A549 (cell line): ENCODE measurements at regions not wholly inside any gene's neighbourhood (a gene's known extent, or its start where the extent isn't known, plus 50 kb on each side); places are given as distances from the start of the nearest gene placed in this dataset.

Experiments
- ATAC-seq, 2 experiments: fragments of 200-7000 bp in 1 of 2; fragments of >200 bp in 1 of 2; cut with Nextera tagmentation in 1 of 2; cut with Tn5 transposase in 1 of 2; 3 replicates each; pipeline versions ENCODE4 v1.8.0 to v1.9.1; 2018 to 2020; ENCODE audit warnings: mild to moderate bottlenecking in 1 of 2, moderate library complexity in 1 of 2
- CTCF ChIA-PET: fragments of 300-600 bp; sonication (Branson Sonifier 250); formaldehyde crosslinking; extraction: SDS; loops from one replicate; lab custom pipeline; 2021; ENCODE audit warnings: antibody characterized with exemption, inconsistent platforms; lab: Yijun Ruan, JAX
- POLR2A ChIA-PET: fragments of 350-600 bp; formaldehyde crosslinking; extraction: SDS; loops from one replicate; lab custom pipeline; 2021; ENCODE audit warnings: antibody characterized with exemption, inconsistent platforms; lab: Yijun Ruan, JAX
- DNase-seq, 2 experiments: peaks; one replicate each; pipeline versions ENCODE4 v3.0.0 to v3.0.0-alpha.2; 2011 to 2016; ENCODE audit warnings: low read depth in 1 of 2, low spot score in 1 of 2
- FAIRE-seq: peaks from 2 replicates; lab custom pipeline; 2011; peaks lifted over from hg19 to GRCh38; lab: Jason Lieb, UNC
- H3K27ac ChIP-seq, 2 experiments: fragments of >200 bp; sonication (Bioruptor Twin); formaldehyde crosslinking; 3 replicates each; pipeline ENCODE4 v1.5.1; 2016 to 2017
- H3K4me1 ChIP-seq: fragments of >200 bp; sonication (Bioruptor Twin); formaldehyde crosslinking; 3 replicates; pipeline ENCODE4 v1.6.1; 2016
- H3K4me2 ChIP-seq: fragments of >200 bp; sonication (Bioruptor Twin); formaldehyde crosslinking; 3 replicates; pipeline ENCODE4 v1.6.1; 2016
- H3K4me3 ChIP-seq: fragments of >200 bp; sonication (Bioruptor Twin); formaldehyde crosslinking; 3 replicates; pipeline ENCODE4 v1.5.1; 2016
- H3K9me3 ChIP-seq: fragments of >200 bp; sonication (Bioruptor Twin); formaldehyde crosslinking; 3 replicates; pipeline ENCODE4 v1.6.1; 2016
- BHLHE40 ChIP-seq: IDR thresholded peaks from 2 replicates; pipeline ENCODE4 v1.6.1; 2012; ENCODE audit warnings: low read depth, low read length, inconsistent platforms
- CBX8 ChIP-seq: fragments of 200-600 bp; sonication (generic); IDR thresholded peaks from 2 replicates; pipeline ENCODE4 v1.6.1; 2016
- CEBPB ChIP-seq, 2 experiments: fragments of >200 bp in 1 of 2; sonication (Bioruptor Twin) in 1 of 2; formaldehyde crosslinking in 1 of 2; IDR thresholded peaks; 2 replicates each; pipeline ENCODE4 v1.6.1; 2012 to 2016
- CHD2 ChIP-seq: fragments of 150-350 bp; IDR thresholded peaks from 2 replicates; pipeline ENCODE4 v1.6.1; 2014; ENCODE audit warnings: low read length; ENCODE audit not compliant: partially characterized antibody
- CTCF ChIP-seq: fragments of >200 bp; sonication (Bioruptor Twin); formaldehyde crosslinking; IDR thresholded peaks from 3 replicates; pipeline ENCODE4 v1.5.1; 2016
- E2F6 ChIP-seq: IDR thresholded peaks from 2 replicates; pipeline ENCODE4 v1.6.1; 2012; ENCODE audit warnings: low read depth, borderline replicate concordance
- EHF ChIP-seq: fragments of 250-450 bp; sonication (Bioruptor Pico); IDR thresholded peaks from 2 replicates; pipeline ENCODE4 v1.5.0; 2020; ENCODE audit warnings: mild to moderate bottlenecking
- EHMT2 ChIP-seq: fragments of 200-600 bp; sonication (generic); IDR thresholded peaks from 2 replicates; pipeline ENCODE4 v1.6.1; 2016; ENCODE audit warnings: antibody characterized with exemption, low read depth, mild to moderate bottlenecking, moderate library complexity
- ELK1 ChIP-seq: fragments of 150-350 bp; IDR thresholded peaks from 2 replicates; pipeline ENCODE4 v1.6.1; 2014; ENCODE audit warnings: low read depth, mild to moderate bottlenecking, low read length
- ESRRA ChIP-seq: fragments of 150-350 bp; IDR thresholded peaks from 2 replicates; pipeline ENCODE4 v1.6.1; 2014; ENCODE audit warnings: mild to moderate bottlenecking, low read length, borderline replicate concordance
- FOSL2 ChIP-seq, 2 experiments: fragments of 450-650 bp in 1 of 2; fragments of >200 bp in 1 of 2; sonication (Bioruptor Twin) in 1 of 2; formaldehyde crosslinking; IDR thresholded peaks; 2 replicates each; pipeline versions ENCODE4 v1.5.0 to v1.6.1; 2016 to 2020; ENCODE audit warnings: mild to moderate bottlenecking in 1 of 2, moderate library complexity in 1 of 2
- FOXS1 ChIP-seq: fragments of 250-450 bp; sonication (Bioruptor Pico); IDR thresholded peaks from 2 replicates; pipeline ENCODE4 v1.5.0; 2020; ENCODE audit warnings: mild to moderate bottlenecking, moderate library complexity
- GATA3 ChIP-seq: IDR thresholded peaks from 2 replicates; pipeline ENCODE4 v1.6.1; 2012; ENCODE audit warnings: borderline replicate concordance
- HDAC2 ChIP-seq: fragments of 200-600 bp; sonication (generic); IDR thresholded peaks from 2 replicates; pipeline ENCODE4 v1.6.1; 2016
- HOXB13 ChIP-seq: fragments of 250-450 bp; sonication (Bioruptor Pico); IDR thresholded peaks from 2 replicates; pipeline ENCODE4 v1.5.0; 2020; ENCODE audit warnings: low read depth, mild to moderate bottlenecking, moderate library complexity
- JUNB ChIP-seq: fragments of >200 bp; sonication (Bioruptor Twin); formaldehyde crosslinking; IDR thresholded peaks from 2 replicates; pipeline ENCODE4 v1.6.1; 2016
- MAX ChIP-seq: IDR thresholded peaks from 2 replicates; pipeline ENCODE4 v1.6.1; 2012
- MYC ChIP-seq: IDR thresholded peaks from 2 replicates; pipeline ENCODE4 v1.6.1; 2012; ENCODE audit warnings: mild to moderate bottlenecking, inconsistent platforms, low read length, improper control_type of control experiment, borderline replicate concordance
- NFE2L2 ChIP-seq: fragments of 150-350 bp; conservative IDR thresholded peaks from 2 replicates; pipeline ENCODE4 v1.6.1; 2014; ENCODE audit warnings: low read length
- NR3C1 ChIP-seq: fragments of >200 bp; sonication (Bioruptor Twin); formaldehyde crosslinking; IDR thresholded peaks from 3 replicates; pipeline ENCODE4 v1.6.1; 2017
- POLR2A ChIP-seq: IDR thresholded peaks from 2 replicates; pipeline ENCODE4 v1.6.1; 2012; ENCODE audit warnings: mild to moderate bottlenecking, low read length
- RAD21 ChIP-seq, 2 experiments: fragments of >200 bp in 1 of 2; sonication (Bioruptor Twin) in 1 of 2; formaldehyde crosslinking in 1 of 2; IDR thresholded peaks in 1 of 2; conservative IDR thresholded peaks in 1 of 2; 2 replicates in 1 of 2; 3 replicates in 1 of 2; pipeline ENCODE4 v1.6.1; 2012 to 2018; ENCODE audit warnings: inconsistent platforms in 1 of 2
- RARB ChIP-seq: fragments of 250-450 bp; sonication (Bioruptor Pico); IDR thresholded peaks from 2 replicates; pipeline ENCODE4 v1.8.0; 2021; ENCODE audit warnings: mild to moderate bottlenecking, moderate library complexity
- RCOR1 ChIP-seq: fragments of 150-350 bp; IDR thresholded peaks from 2 replicates; pipeline ENCODE4 v1.6.1; 2014; ENCODE audit warnings: antibody characterized with exemption, low read length, low read depth
- RFX5 ChIP-seq: fragments of 450-650 bp; IDR thresholded peaks from 2 replicates; pipeline ENCODE4 v1.7.1; 2014; ENCODE audit warnings: antibody characterized with exemption, mild to moderate bottlenecking, moderate library complexity
- SMC3 ChIP-seq: fragments of >200 bp; sonication (Bioruptor Twin); formaldehyde crosslinking; IDR thresholded peaks from 3 replicates; pipeline ENCODE4 v1.6.1; 2018; ENCODE audit warnings: inconsistent platforms
- ZNF302 ChIP-seq: fragments of 250-450 bp; sonication (Bioruptor Pico); IDR thresholded peaks from 2 replicates; pipeline ENCODE4 v1.9.0; 2021; ENCODE audit warnings: inconsistent platforms, mild to moderate bottlenecking, moderate library complexity
- WGBS: methylation state at CpG from one replicate; pipeline ENCODE4 v1.1.6; 2017; ENCODE audit errors: missing lambda C conversion rate; 5-methylcytosine and 5-hydroxymethylcytosine counted together
- TF ChIP-seq, protein P1 (sequence below): IDR thresholded peaks from 2 replicates; pipeline ENCODE4 v1.6.1; 2012
- TF ChIP-seq, protein P2 (sequence below): fragments of 250-450 bp; sonication (Bioruptor Pico); IDR thresholded peaks from 2 replicates; pipeline ENCODE4 v1.5.0; 2020; ENCODE audit warnings: low read depth, mild to moderate bottlenecking, moderate library complexity
- TF ChIP-seq, protein P3 (sequence below): fragments of >200 bp; sonication (Bioruptor Twin); formaldehyde crosslinking; IDR thresholded peaks from 3 replicates; pipeline ENCODE4 v1.6.1; 2016

- Histone ChIP-seq H3K4me2 (no peak overlapping the region), H3K4me3 (no peak overlapping the region), H3K27ac (no peak overlapping the region), H3K9me3 (no peaks in the 10 kb centered on the region), H3K4me1 (peaks cover 26% of the 10 kb centered on the region)
- TF ChIP-seq E2F6, result no peak
- no peak for TF ChIP-seq HDAC2
- no peak for TF ChIP-seq RARB (CRISPR knock-in tag)
- TF ChIP-seq SMC3, result no peak
- no peak for TF ChIP-seq CTCF
- no peak for TF ChIP-seq MYC
- TF ChIP-seq CEBPB (IDR thresholded peaks at IDR 0.05), result no peak
- no peak for TF ChIP-seq FOXS1 (CRISPR knock-in tag)
- TF ChIP-seq, protein P1, sequence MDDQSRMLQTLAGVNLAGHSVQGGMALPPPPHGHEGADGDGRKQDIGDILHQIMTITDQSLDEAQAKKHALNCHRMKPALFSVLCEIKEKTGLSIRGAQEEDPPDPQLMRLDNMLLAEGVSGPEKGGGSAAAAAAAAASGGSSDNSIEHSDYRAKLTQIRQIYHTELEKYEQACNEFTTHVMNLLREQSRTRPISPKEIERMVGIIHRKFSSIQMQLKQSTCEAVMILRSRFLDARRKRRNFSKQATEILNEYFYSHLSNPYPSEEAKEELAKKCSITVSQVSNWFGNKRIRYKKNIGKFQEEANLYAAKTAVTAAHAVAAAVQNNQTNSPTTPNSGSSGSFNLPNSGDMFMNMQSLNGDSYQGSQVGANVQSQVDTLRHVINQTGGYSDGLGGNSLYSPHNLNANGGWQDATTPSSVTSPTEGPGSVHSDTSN, result no peak
- no peak for TF ChIP-seq GATA3
- no peak for TF ChIP-seq ELK1
- no peak for TF ChIP-seq HOXB13 (CRISPR knock-in tag)
- no peak for TF ChIP-seq FOSL2 (IDR thresholded peaks at IDR 0.05)
- TF ChIP-seq FOSL2 (CRISPR knock-in tag; IDR thresholded peaks at IDR 0.05), result no peak
- no peak for TF ChIP-seq EHMT2
- TF ChIP-seq CHD2, result no peak
- TF ChIP-seq ESRRA, result no peak
- no peak for TF ChIP-seq POLR2A
- TF ChIP-seq RFX5, result no peak
- FAIRE-seq (no peak), ATAC-seq (no peak), DNase-seq (no peak)
- ChIA-PET POLR2A (no interaction called here), CTCF (no interaction called here)
- 78% methylated on average over 2 of the region's 2 CpGs for WGBS
These were observed 519.7 kb upstream of the ZFP42 start for GRCh38 chr4:187475901-187476300.

GRCh38 chr4:187477224-187477623 lies 518.3 kb upstream of the ZFP42 start:
- ATAC-seq (no peak), DNase-seq (no peak), FAIRE-seq (no peak)
- no peak overlapping the region for H3K27ac ChIP-seq
- H3K4me2 ChIP-seq, result no peak overlapping the region
- ChIA-PET CTCF (no interaction called here), POLR2A (no interaction called here)
- H3K4me3 ChIP-seq, result no peak overlapping the region
- TF ChIP-seq NFE2L2 (no peak), MAX (no peak), EHMT2 (no peak), CBX8 (no peak), BHLHE40 (no peak), RAD21 (conservative IDR thresholded peaks at IDR 0.05 in 1 of 2, IDR thresholded peaks at IDR 0.05 in 1 of 2) (no peak), ELK1 (no peak), ESRRA (no peak), ZNF302 (no peak), JUNB (no peak), NR3C1 (no peak), RCOR1 (no peak), EHF (CRISPR knock-in tag) (no peak)
- TF ChIP-seq, protein P1, result no peak
- TF ChIP-seq, protein P2, sequence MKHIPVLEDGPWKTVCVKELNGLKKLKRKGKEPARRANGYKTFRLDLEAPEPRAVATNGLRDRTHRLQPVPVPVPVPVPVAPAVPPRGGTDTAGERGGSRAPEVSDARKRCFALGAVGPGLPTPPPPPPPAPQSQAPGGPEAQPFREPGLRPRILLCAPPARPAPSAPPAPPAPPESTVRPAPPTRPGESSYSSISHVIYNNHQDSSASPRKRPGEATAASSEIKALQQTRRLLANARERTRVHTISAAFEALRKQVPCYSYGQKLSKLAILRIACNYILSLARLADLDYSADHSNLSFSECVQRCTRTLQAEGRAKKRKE, result no peak
- TF ChIP-seq, protein P3, sequence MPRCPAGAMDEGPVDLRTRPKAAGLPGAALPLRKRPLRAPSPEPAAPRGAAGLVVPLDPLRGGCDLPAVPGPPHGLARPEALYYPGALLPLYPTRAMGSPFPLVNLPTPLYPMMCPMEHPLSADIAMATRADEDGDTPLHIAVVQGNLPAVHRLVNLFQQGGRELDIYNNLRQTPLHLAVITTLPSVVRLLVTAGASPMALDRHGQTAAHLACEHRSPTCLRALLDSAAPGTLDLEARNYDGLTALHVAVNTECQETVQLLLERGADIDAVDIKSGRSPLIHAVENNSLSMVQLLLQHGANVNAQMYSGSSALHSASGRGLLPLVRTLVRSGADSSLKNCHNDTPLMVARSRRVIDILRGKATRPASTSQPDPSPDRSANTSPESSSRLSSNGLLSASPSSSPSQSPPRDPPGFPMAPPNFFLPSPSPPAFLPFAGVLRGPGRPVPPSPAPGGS, result no peak
- H3K9me3 ChIP-seq, result no peaks in the 10 kb centered on the region
- peaks cover 26% of the 10 kb centered on the region for H3K4me1 ChIP-seq
- 44% methylated on average over 6 of the region's 6 CpGs for WGBS
